Activated CD8-positive, alpha-beta memory T cell treated with anti-CD3 and anti-CD28 coated beads for 1 hour (primary cell): ENCODE measurements at regions not wholly inside any gene's neighbourhood (a gene's known extent, or its start where the extent isn't known, plus 50 kb on each side); places are given as distances from the start of the nearest gene placed in this dataset.

ENCODE experiments used
- DNase-seq, 2 donors: peaks; one replicate each; pipeline ENCODE4 v3.0.0-alpha.2; 2020; ENCODE audit warnings: low read depth in 1 of 2; ENCODE audit errors: extremely low read depth in 1 of 2

GRCh38 chr15:70508561-70509281, 254.6 kb downstream of the UACA start:
- DNase-seq = no peak

- DNase-seq = no peak
Measured at GRCh38 chr15:70507772-70508371, 255.5 kb downstream of the UACA start.

GRCh38 chr15:70505936-70506912, 257.1 kb downstream of the UACA start:
- no peak for DNase-seq

- no peak for DNase-seq
Measured at GRCh38 chr15:70505411-70505919, 257.9 kb downstream of the UACA start.

- DNase-seq = no peak
Measured at GRCh38 chr15:70504988-70505387, 258.4 kb downstream of the UACA start.

GRCh38 chr15:70504299-70504951, 258.9 kb downstream of the UACA start:
- DNase-seq = no peak

- no peak for DNase-seq
Measured at GRCh38 chr15:70503798-70504298, 259.5 kb downstream of the UACA start.

- no peak for DNase-seq
Measured at GRCh38 chr15:70503073-70503745, 260.1 kb downstream of the UACA start.

- DNase-seq = no peak
Measured at GRCh38 chr15:70502529-70502928, 260.8 kb downstream of the UACA start.

GRCh38 chr15:70501849-70502248, 261.5 kb downstream of the UACA start:
- DNase-seq = no peak

- no peak for DNase-seq
Measured at GRCh38 chr15:70501121-70501727, 262.1 kb downstream of the UACA start.

GRCh38 chr15:70499791-70500190, 263.6 kb downstream of the UACA start:
- no peak for DNase-seq

- no peak for DNase-seq
Measured at GRCh38 chr15:70498096-70498626, 265.2 kb downstream of the UACA start.

- no peak for DNase-seq
Measured at GRCh38 chr15:70497661-70498060, 265.7 kb downstream of the UACA start.

- DNase-seq = no peak
Measured at GRCh38 chr15:70495991-70496599, 267.3 kb downstream of the UACA start.

- DNase-seq = no peak
Measured at GRCh38 chr15:70494852-70495571, 268.3 kb downstream of the UACA start.

- DNase-seq = no peak
Measured at GRCh38 chr15:70494517-70494851, 268.9 kb downstream of the UACA start.

GRCh38 chr15:70493787-70494516, 269.4 kb downstream of the UACA start:
- no peak for DNase-seq
